ENCODE measurements at regions not wholly inside any gene's neighbourhood (a gene's known extent, or its start where the extent isn't known, plus 50 kb on each side); places are given as distances from the start of the nearest gene placed in this dataset.

DNA sequence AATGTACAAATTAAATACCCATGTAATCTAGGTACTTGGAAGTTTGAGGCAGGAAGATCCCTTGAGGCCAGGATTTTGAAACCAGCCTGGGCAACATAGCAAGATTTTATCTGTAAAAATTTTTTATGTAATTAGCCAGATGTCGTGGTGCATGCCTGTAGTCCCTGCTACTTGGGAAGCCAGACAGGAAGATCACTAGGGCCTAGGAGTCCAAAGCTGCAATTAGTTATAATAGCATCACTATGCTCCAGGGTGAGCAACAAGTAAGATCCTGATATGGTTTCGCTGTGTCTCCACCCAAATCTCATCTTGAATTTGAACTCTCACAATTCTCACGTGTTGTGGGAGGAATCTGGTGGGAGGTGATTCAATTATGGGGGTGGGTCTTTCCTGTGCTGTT lies 535.8 kb downstream of the TENT5A start:
- in situ Hi-C loops (cut with MboI), result no loop called here
- intact Hi-C loops (cut with micrococcal nuclease; ENCODE audit: unreplicated experiment), result no loop called here
- Histone ChIP-seq H3K36me3 (ENCODE audit: control insufficient read depth in 2 of 2, insufficient read depth in 2 of 2, low read length in 1 of 2) (no peaks in the 10 kb centered on the region), H3K4me1 (ENCODE audit: control insufficient read depth, insufficient read depth, low read length) (no peaks in the 10 kb centered on the region), H3K9me3 (replicated peaks; ENCODE audit: control insufficient read depth, insufficient read depth, low read length) (no peaks in the 10 kb centered on the region), H3K27ac (ENCODE audit: control insufficient read depth, insufficient read depth) (no peak overlapping the region), H3K9ac (ENCODE audit: control insufficient read depth, insufficient read depth, low read length) (no peak overlapping the region), H3K27me3 (replicated peaks in 1 of 2; ENCODE audit: control insufficient read depth in 2 of 2, insufficient read depth in 2 of 2, low read length in 1 of 2) (no peaks in the 10 kb centered on the region), H3K4me2 (ENCODE audit: control insufficient read depth, insufficient read depth) (no peak overlapping the region), H3K4me3 (no peak overlapping the region), H4K20me1 (ENCODE audit: control insufficient read depth, insufficient read depth) (no peaks in the 10 kb centered on the region), H2AFZ (ENCODE audit: control insufficient read depth, low read depth, low read length) (no peak overlapping the region), H3K79me2 (ENCODE audit: control insufficient read depth, insufficient read depth, low read length) (no peaks in the 10 kb centered on the region)
- WGBS (ENCODE audit: insufficient coverage, insufficient replicate concordance, low lambda C conversion rate, missing lambda C conversion rate), result 2% methylated on average over 3 of the region's 3 CpGs
- ATAC-seq (no peak), DNase-seq (ENCODE audit: low read depth, low spot score) (no peak), FAIRE-seq (no peak)
- ChIA-PET RAD21 (ENCODE audit: unreplicated experiment) (no interaction called here), POLR2A (no interaction called here), SMC1A (ENCODE audit: uncharacterized antibody, unreplicated experiment) (no interaction called here), CTCF (no interaction called here)
- TF ChIP-seq TBL1XR1 (IDR thresholded peaks at IDR 0.05; ENCODE audit: low read depth, low read length), result no peak
- no peak for TF ChIP-seq CBX3 (IDR thresholded peaks at IDR 0.05; ENCODE audit: borderline replicate concordance, low read depth)
- no peak for TF ChIP-seq SMAD1 (IDR thresholded peaks at IDR 0.05; ENCODE audit: low read depth, partially characterized antibody)
- no peak for TF ChIP-seq TAF1 (IDR thresholded peaks at IDR 0.05; ENCODE audit: borderline replicate concordance, low read depth, low read length)
- BruUV-seq (replicated peaks), result no TSS peak

DNA sequence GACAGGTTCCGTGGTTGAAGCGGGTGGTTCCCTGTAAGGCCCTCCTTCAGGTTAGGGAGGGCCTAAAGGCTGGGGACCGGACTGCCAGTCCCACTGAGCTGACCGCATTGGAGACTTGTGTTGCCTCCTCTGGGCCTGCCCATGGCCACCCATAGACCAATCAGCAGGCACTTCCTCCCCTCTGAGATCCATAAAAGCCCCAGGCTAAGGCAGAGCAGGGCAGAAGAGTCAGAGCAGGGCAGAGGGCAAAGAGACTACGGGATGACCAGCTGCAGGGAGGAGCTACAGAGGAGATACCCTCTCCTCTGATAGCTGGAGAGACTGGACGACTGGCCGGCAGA lies 537.4 kb downstream of the TENT5A start:
- Histone ChIP-seq H3K4me1 (ENCODE audit: control insufficient read depth, insufficient read depth, low read length) (no peaks in the 10 kb centered on the region), H4K20me1 (ENCODE audit: control insufficient read depth, insufficient read depth) (no peaks in the 10 kb centered on the region), H3K36me3 (ENCODE audit: control insufficient read depth in 2 of 2, insufficient read depth in 2 of 2, low read length in 1 of 2) (no peaks in the 10 kb centered on the region), H3K27me3 (replicated peaks in 1 of 2; ENCODE audit: control insufficient read depth in 2 of 2, insufficient read depth in 2 of 2, low read length in 1 of 2) (no peaks in the 10 kb centered on the region), H3K9me3 (replicated peaks; ENCODE audit: control insufficient read depth, insufficient read depth, low read length) (no peaks in the 10 kb centered on the region), H3K4me3 (no peak overlapping the region), H2AFZ (ENCODE audit: control insufficient read depth, low read depth, low read length) (no peak overlapping the region), H3K4me2 (ENCODE audit: control insufficient read depth, insufficient read depth) (no peak overlapping the region), H3K9ac (ENCODE audit: control insufficient read depth, insufficient read depth, low read length) (no peak overlapping the region), H3K27ac (ENCODE audit: control insufficient read depth, insufficient read depth) (no peak overlapping the region), H3K79me2 (ENCODE audit: control insufficient read depth, insufficient read depth, low read length) (no peaks in the 10 kb centered on the region)
- FAIRE-seq, result no peak
- ChIA-PET RAD21 (ENCODE audit: unreplicated experiment) (no interaction called here), SMC1A (ENCODE audit: uncharacterized antibody, unreplicated experiment) (no interaction called here), POLR2A (no interaction called here), CTCF (interaction anchor here (0.6 kb wide), 1 partner anchor 1013 kb away, joined by 3 read pairs; no protein-coding TSS in a partner anchor)
- no peak for DNase-seq (ENCODE audit: low read depth, low spot score)
- ATAC-seq, result no peak
- in situ Hi-C loops (cut with MboI), result no loop called here
- intact Hi-C loops (cut with micrococcal nuclease; ENCODE audit: unreplicated experiment), result no loop called here
- TF ChIP-seq FOXM1 (IDR thresholded peaks at IDR 0.05; ENCODE audit: low read depth, low read length), result no peak
- no TSS peak for BruUV-seq (replicated peaks)
- 28% methylated on average over 7 of the region's 7 CpGs for WGBS (ENCODE audit: insufficient coverage, insufficient replicate concordance, low lambda C conversion rate, missing lambda C conversion rate)
